Smooth muscle cell (in vitro differentiated cells): ENCODE measurements at regions not wholly inside any gene's neighbourhood (a gene's known extent, or its start where the extent isn't known, plus 50 kb on each side); places are given as distances from the start of the nearest gene placed in this dataset.

Source experiments
- DNase-seq: peaks from one replicate; lab custom pipeline; 2025; ENCODE audit not compliant: unreplicated experiment; lab: John Stamatoyannopoulos, UW
- H2AFZ ChIP-seq: fragments of 200-600 bp; sonication (generic); 2 replicates; pipeline ENCODE4 v1.6.0; 2016; ENCODE audit warnings: antibody characterized with exemption, low read depth, mild to moderate bottlenecking
- H3F3A ChIP-seq: fragments of 200-600 bp; sonication (generic); 2 replicates; pipeline ENCODE4 v1.6.0; 2017; ENCODE audit warnings: antibody characterized with exemption, low read depth
- H3K27ac ChIP-seq: fragments of 200-600 bp; sonication (generic); 2 replicates; pipeline ENCODE4 v1.5.1; 2016; ENCODE audit warnings: low read depth, mild to moderate bottlenecking
- H3K27me3 ChIP-seq: fragments of 200-600 bp; sonication (generic); 2 replicates; pipeline ENCODE4 v1.6.1; 2016; ENCODE audit warnings: low read depth, mild to moderate bottlenecking
- H3K36me3 ChIP-seq: fragments of 200-600 bp; sonication (generic); 2 replicates; pipeline ENCODE4 v1.5.1; 2016; ENCODE audit warnings: low read depth
- H3K4me1 ChIP-seq: fragments of 200-600 bp; sonication (generic); 2 replicates; pipeline ENCODE4 v1.5.1; 2016; ENCODE audit warnings: low read depth
- H3K4me2 ChIP-seq: fragments of 200-600 bp; sonication (generic); 2 replicates; pipeline ENCODE4 v1.6.0; 2016; ENCODE audit warnings: mild to moderate bottlenecking
- H3K4me3 ChIP-seq: fragments of 200-600 bp; sonication (generic); 2 replicates; pipeline ENCODE4 v1.5.1; 2016; ENCODE audit warnings: mild to moderate bottlenecking
- H3K79me2 ChIP-seq: fragments of 200-600 bp; sonication (generic); 2 replicates; pipeline ENCODE4 v1.6.0; 2016; ENCODE audit warnings: low read depth, mild to moderate bottlenecking
- H3K9ac ChIP-seq: fragments of 200-600 bp; sonication (generic); 2 replicates; pipeline ENCODE4 v1.6.0; 2016; ENCODE audit warnings: low read depth
- H3K9me3 ChIP-seq: fragments of 200-600 bp; sonication (generic); replicated peaks from 2 replicates; pipeline ENCODE4 v1.5.1; 2016; ENCODE audit warnings: low read depth
- H4K20me1 ChIP-seq: fragments of 200-600 bp; sonication (generic); 2 replicates; pipeline ENCODE4 v1.6.0; 2016; ENCODE audit warnings: low read depth
- CTCF ChIP-seq: fragments of 200-600 bp; sonication (generic); IDR thresholded peaks from 2 replicates; pipeline ENCODE4 v1.5.1; 2017; ENCODE audit warnings: borderline replicate concordance, mild to moderate bottlenecking, antibody characterized with exemption; ENCODE audit not compliant: insufficient read depth, poor library complexity, severe bottlenecking
- WGBS: methylation state at CpG from one replicate; pipeline ENCODE4 v1.1.7; 2016; ENCODE audit warnings: low lambda C conversion rate; 5-methylcytosine and 5-hydroxymethylcytosine counted together

GRCh38 chr6:105649192-105649591 is 246.3 kb upstream of the PREP start:
- Histone ChIP-seq H3K36me3 (no peaks in the 10 kb centered on the region), H2AFZ (no peak overlapping the region), H3F3A (no peaks in the 10 kb centered on the region), H3K4me3 (no peak overlapping the region), H3K4me1 (no peaks in the 10 kb centered on the region), H4K20me1 (no peaks in the 10 kb centered on the region), H3K4me2 (no peak overlapping the region), H3K79me2 (no peaks in the 10 kb centered on the region), H3K27me3 (peaks cover 5% of the 10 kb centered on the region), H3K27ac (no peak overlapping the region), H3K9ac (no peak overlapping the region), H3K9me3 (no peaks in the 10 kb centered on the region)
- WGBS, result 100% methylated on average over 1 of the region's 1 CpG
- no peak for DNase-seq
- no peak for TF ChIP-seq CTCF

- H3K27ac ChIP-seq, result no peak overlapping the region
- no peak overlapping the region for H3K9ac ChIP-seq
- H2AFZ ChIP-seq, result peak overlapping the region; percentile 17
- H3K4me2 ChIP-seq, result no peak overlapping the region
- TF ChIP-seq CTCF, result no peak
- H3K4me1 ChIP-seq, result no peaks in the 10 kb centered on the region
- no peaks in the 10 kb centered on the region for H3K9me3 ChIP-seq
- no peaks in the 10 kb centered on the region for H3K79me2 ChIP-seq
- no peaks in the 10 kb centered on the region for H4K20me1 ChIP-seq
- 54% methylated on average over 4 of the region's 4 CpGs for WGBS
- H3K27me3 ChIP-seq, result peaks cover 5% of the 10 kb centered on the region
- DNase-seq, result no peak
- no peak overlapping the region for H3K4me3 ChIP-seq
- no peaks in the 10 kb centered on the region for H3F3A ChIP-seq
- H3K36me3 ChIP-seq, result no peaks in the 10 kb centered on the region
Observed at GRCh38 chr6:105648276-105648675, 245.4 kb upstream of the PREP start.

GRCh38 chr6:105646391-105646867 is 243.5 kb upstream of the PREP start:
- no peak for DNase-seq
- Histone ChIP-seq H3K36me3 (no peaks in the 10 kb centered on the region), H3K4me2 (no peak overlapping the region), H3F3A (no peaks in the 10 kb centered on the region), H4K20me1 (no peaks in the 10 kb centered on the region), H3K79me2 (no peaks in the 10 kb centered on the region), H3K27me3 (peaks cover 5% of the 10 kb centered on the region), H3K9me3 (no peaks in the 10 kb centered on the region), H2AFZ (peak overlapping the region; percentile 42), H3K27ac (no peak overlapping the region), H3K9ac (no peak overlapping the region), H3K4me3 (no peak overlapping the region), H3K4me1 (no peaks in the 10 kb centered on the region)
- TF ChIP-seq CTCF, result no peak
- WGBS, result 70% methylated on average over 5 of the region's 5 CpGs

- H3K4me3 ChIP-seq, result no peak overlapping the region
- H3K4me2 ChIP-seq, result no peak overlapping the region
- no peak for DNase-seq
- no peaks in the 10 kb centered on the region for H4K20me1 ChIP-seq
- peak overlapping the region; percentile 42 for H2AFZ ChIP-seq
- H3K27me3 ChIP-seq, result peaks cover 5% of the 10 kb centered on the region
- H3K36me3 ChIP-seq, result no peaks in the 10 kb centered on the region
- no peaks in the 10 kb centered on the region for H3K4me1 ChIP-seq
- H3K9ac ChIP-seq, result no peak overlapping the region
- no peak overlapping the region for H3K27ac ChIP-seq
- H3K9me3 ChIP-seq, result no peaks in the 10 kb centered on the region
- 86% methylated on average over 3 of the region's 3 CpGs for WGBS
- TF ChIP-seq CTCF, result no peak
- no peaks in the 10 kb centered on the region for H3F3A ChIP-seq
- H3K79me2 ChIP-seq, result no peaks in the 10 kb centered on the region
Observed at GRCh38 chr6:105645958-105646357, 243.1 kb upstream of the PREP start.
